ENCODE measurements at regions not wholly inside any gene's neighbourhood (a gene's known extent, or its start where the extent isn't known, plus 50 kb on each side); places are given as distances from the start of the nearest gene placed in this dataset.

GRCh38 chr3:20484126-20484525 lies 298.1 kb upstream of the SGO1 start:
- no peak for TF ChIP-seq CTCF (IDR thresholded peaks at IDR 0.05)
- no peak for TF ChIP-seq POLR2A (IDR thresholded peaks at IDR 0.05)

All from testis (tissue), 2 donors.